ENCODE measurements at regions not wholly inside any gene's neighbourhood (a gene's known extent, or its start where the extent isn't known, plus 50 kb on each side); places are given as distances from the start of the nearest gene placed in this dataset.

DNA sequence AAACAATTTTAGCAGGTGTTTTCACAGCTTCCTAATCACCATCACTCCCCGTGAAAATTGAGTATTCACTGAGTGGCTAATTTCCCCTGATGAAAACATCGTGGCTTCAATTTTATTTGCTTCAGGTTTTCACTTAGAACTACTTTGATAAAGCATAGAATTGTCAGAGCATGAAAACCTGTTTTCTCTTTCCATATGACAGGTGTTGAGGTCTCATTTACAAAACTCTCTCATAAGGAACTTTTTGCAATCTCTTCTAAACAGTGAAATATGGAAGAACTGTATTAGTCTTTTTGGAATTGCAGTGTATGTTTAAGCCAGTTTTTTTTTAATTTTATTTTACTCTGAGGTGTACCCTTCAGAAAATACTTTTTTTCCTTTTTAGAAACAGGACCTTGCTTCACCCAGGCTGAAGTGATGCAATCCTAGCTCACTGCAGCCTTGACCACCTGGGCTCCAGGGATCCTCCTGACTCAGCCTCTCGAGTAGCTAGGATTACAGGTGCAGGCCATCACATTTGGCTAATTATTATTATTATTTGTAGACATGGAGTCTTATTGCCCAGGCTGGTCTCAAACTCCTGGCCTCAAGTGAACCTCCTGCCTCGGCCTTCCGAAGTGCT, 111.2 kb upstream of the RAPGEF2 start:
- TF ChIP-seq, protein P1, sequence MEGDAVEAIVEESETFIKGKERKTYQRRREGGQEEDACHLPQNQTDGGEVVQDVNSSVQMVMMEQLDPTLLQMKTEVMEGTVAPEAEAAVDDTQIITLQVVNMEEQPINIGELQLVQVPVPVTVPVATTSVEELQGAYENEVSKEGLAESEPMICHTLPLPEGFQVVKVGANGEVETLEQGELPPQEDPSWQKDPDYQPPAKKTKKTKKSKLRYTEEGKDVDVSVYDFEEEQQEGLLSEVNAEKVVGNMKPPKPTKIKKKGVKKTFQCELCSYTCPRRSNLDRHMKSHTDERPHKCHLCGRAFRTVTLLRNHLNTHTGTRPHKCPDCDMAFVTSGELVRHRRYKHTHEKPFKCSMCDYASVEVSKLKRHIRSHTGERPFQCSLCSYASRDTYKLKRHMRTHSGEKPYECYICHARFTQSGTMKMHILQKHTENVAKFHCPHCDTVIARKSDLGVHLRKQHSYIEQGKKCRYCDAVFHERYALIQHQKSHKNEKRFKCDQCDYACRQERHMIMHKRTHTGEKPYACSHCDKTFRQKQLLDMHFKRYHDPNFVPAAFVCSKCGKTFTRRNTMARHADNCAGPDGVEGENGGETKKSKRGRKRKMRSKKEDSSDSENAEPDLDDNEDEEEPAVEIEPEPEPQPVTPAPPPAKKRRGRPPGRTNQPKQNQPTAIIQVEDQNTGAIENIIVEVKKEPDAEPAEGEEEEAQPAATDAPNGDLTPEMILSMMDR (IDR thresholded peaks at IDR 0.05), result no peak
- DNase-seq (ENCODE audit: low spot score) (no peak), ATAC-seq (ENCODE audit: insufficient number of reproducible peaks, low FRiP score, low read depth) (no peak)
- Histone ChIP-seq H3K9me3 (no peaks in the 10 kb centered on the region), H3K36me3 (no peaks in the 10 kb centered on the region), H3K4me3 (no peak overlapping the region), H3K27me3 (replicated peaks; ENCODE audit: insufficient read depth) (no peaks in the 10 kb centered on the region), H3K27ac (no peak overlapping the region), H3K4me1 (ENCODE audit: control insufficient read depth in 1 of 2, low read depth in 2 of 2) (peaks cover 0 to 4% of the 10 kb centered on the region in 2 donors)

DNA sequence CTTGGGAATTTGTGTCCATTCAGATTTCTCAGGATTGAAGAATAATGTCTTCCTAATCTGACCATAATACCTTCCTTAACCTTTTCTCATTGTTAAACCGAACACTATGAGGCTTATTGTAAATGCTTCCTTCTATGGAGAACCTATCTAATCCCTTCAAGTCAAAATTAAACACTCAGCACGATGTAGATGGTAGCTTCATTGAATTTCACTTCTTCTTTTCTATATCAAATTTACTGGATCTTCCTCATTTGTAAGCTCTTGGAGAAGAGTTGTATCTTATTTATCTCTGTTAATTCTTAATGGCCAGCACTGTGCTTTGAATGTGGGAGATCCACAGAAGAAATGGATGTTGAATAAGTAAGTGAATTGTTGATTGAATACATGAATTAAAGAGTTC, 109.0 kb upstream of the RAPGEF2 start:
- no peaks in the 10 kb centered on the region for H3K9me3 ChIP-seq
- H3K27me3 ChIP-seq (replicated peaks; ENCODE audit: insufficient read depth), result no peaks in the 10 kb centered on the region
- no peak overlapping the region for H3K27ac ChIP-seq
- H3K4me1 ChIP-seq (ENCODE audit: control insufficient read depth in 1 of 2, low read depth in 2 of 2), result peaks cover 0 to 6% of the 10 kb centered on the region in 2 donors
- no peak overlapping the region for H3K4me3 ChIP-seq
- DNase-seq (ENCODE audit: low spot score) (no peak), ATAC-seq (ENCODE audit: insufficient number of reproducible peaks, low FRiP score, low read depth) (no peak)
- TF ChIP-seq, protein P1 (IDR thresholded peaks at IDR 0.05), result no peak
- no peaks in the 10 kb centered on the region for H3K36me3 ChIP-seq

DNA sequence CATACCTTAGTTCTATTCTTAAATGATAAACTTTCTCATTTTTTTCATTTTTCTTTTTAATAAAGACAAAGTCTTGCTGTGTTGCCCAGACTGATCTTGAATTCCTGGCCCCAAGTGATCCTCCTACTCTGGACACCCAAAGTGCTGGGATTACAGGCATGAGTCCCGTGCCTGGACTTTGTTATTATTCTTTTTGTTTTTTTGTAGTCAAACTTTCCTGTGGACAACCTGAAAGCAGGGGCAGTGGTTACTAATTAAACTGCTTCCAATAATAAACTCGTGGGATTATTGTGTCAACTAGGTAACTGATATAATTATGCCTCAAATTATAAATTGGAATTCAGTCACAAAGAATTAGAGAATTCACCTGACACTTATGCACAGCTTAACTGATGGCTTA, 107.8 kb upstream of the RAPGEF2 start:
- no peak overlapping the region for H3K4me3 ChIP-seq
- no peak for ATAC-seq (ENCODE audit: insufficient number of reproducible peaks, low FRiP score, low read depth)
- TF ChIP-seq, protein P1 (IDR thresholded peaks at IDR 0.05), result no peak
- H3K27me3 ChIP-seq (replicated peaks; ENCODE audit: insufficient read depth), result no peaks in the 10 kb centered on the region
- peaks cover 0 to 6% of the 10 kb centered on the region in 2 donors for H3K4me1 ChIP-seq (ENCODE audit: control insufficient read depth in 1 of 2, low read depth in 2 of 2)
- no peak overlapping the region for H3K27ac ChIP-seq
- H3K36me3 ChIP-seq, result no peaks in the 10 kb centered on the region
- H3K9me3 ChIP-seq, result no peaks in the 10 kb centered on the region
- no peak for DNase-seq (ENCODE audit: low spot score)

DNA sequence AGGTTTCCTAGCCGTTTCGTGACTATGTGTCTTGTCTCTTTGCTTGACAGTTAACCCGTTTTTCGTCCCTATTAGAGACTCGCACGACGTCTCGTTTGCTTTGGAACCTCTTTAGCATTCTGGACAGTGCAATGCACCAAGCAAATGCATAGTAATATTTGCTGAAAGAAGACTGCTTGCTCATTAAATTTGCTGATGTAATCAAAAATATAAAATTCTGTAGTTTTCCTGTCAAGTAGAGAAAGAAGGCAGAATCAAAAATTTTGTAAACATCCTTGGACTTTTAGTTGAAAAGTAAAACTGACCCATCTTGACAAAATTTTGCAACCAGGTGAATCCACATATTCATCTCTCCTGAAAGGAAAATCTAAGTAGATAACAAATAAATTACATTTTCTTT, 106.9 kb upstream of the RAPGEF2 start:
- ATAC-seq (ENCODE audit: insufficient number of reproducible peaks, low FRiP score, low read depth) (no peak), DNase-seq (ENCODE audit: low spot score) (no peak)
- Histone ChIP-seq H3K27me3 (replicated peaks; ENCODE audit: insufficient read depth) (no peaks in the 10 kb centered on the region), H3K4me1 (ENCODE audit: control insufficient read depth in 1 of 2, low read depth in 2 of 2) (peaks cover 0 to 6% of the 10 kb centered on the region in 2 donors), H3K9me3 (no peaks in the 10 kb centered on the region), H3K4me3 (no peak overlapping the region), H3K27ac (no peak overlapping the region), H3K36me3 (no peaks in the 10 kb centered on the region)
- TF ChIP-seq, protein P1 (IDR thresholded peaks at IDR 0.05), result no peak

- Histone ChIP-seq H3K36me3 (no peaks in the 10 kb centered on the region), H3K4me1 (ENCODE audit: control insufficient read depth in 1 of 2, low read depth in 2 of 2) (peaks cover 0 to 6% of the 10 kb centered on the region in 2 donors), H3K27ac (no peak overlapping the region), H3K4me3 (no peak overlapping the region), H3K27me3 (replicated peaks; ENCODE audit: insufficient read depth) (no peaks in the 10 kb centered on the region), H3K9me3 (no peaks in the 10 kb centered on the region)
- TF ChIP-seq, protein P1 (IDR thresholded peaks at IDR 0.05), result no peak
- DNase-seq (ENCODE audit: low spot score) (no peak), ATAC-seq (ENCODE audit: insufficient number of reproducible peaks, low FRiP score, low read depth) (peak; percentile 93)
Measured at GRCh38 chr4:158996669-158997074, 106.2 kb upstream of the RAPGEF2 start.

All from thoracic aorta (tissue), 2 donors.